ENCODE measurements at regions not wholly inside any gene's neighbourhood (a gene's known extent, or its start where the extent isn't known, plus 50 kb on each side); places are given as distances from the start of the nearest gene placed in this dataset.

DNA sequence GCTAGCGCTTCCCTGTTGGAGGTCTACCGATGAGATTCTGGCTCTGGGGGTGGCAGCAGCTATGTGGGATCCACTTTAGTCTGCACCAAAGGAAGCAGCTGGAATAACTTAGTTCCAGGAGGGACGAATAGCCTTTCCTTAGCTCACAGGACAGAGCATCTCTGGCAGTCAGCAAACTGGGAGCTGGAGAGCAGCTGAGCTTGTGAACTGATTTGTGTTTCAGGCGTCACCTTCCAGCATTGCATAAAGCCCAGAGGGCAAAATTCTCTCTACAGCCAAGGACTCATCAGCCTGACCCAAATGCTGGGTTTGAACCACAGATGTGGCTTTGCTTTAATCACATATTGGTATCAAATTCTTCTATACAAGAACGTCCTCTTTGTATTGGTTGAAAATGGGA lies 81.9 kb upstream of the PELI2 start:
- WGBS (ENCODE audit: insufficient coverage, low coverage, low lambda C conversion rate, missing lambda C conversion rate) = 44% methylated on average over 2 of the region's 5 CpGs
- Histone ChIP-seq H3K9me3 (no peaks in the 10 kb centered on the region), H3K36me3 (no peaks in the 10 kb centered on the region), H3K4me3 (no peak overlapping the region), H3K4me1 (no peaks in the 10 kb centered on the region), H3K27me3 (no peaks in the 10 kb centered on the region), H3K27ac (no peak overlapping the region)
- TF ChIP-seq, protein P1, sequence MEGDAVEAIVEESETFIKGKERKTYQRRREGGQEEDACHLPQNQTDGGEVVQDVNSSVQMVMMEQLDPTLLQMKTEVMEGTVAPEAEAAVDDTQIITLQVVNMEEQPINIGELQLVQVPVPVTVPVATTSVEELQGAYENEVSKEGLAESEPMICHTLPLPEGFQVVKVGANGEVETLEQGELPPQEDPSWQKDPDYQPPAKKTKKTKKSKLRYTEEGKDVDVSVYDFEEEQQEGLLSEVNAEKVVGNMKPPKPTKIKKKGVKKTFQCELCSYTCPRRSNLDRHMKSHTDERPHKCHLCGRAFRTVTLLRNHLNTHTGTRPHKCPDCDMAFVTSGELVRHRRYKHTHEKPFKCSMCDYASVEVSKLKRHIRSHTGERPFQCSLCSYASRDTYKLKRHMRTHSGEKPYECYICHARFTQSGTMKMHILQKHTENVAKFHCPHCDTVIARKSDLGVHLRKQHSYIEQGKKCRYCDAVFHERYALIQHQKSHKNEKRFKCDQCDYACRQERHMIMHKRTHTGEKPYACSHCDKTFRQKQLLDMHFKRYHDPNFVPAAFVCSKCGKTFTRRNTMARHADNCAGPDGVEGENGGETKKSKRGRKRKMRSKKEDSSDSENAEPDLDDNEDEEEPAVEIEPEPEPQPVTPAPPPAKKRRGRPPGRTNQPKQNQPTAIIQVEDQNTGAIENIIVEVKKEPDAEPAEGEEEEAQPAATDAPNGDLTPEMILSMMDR (IDR thresholded peaks at IDR 0.05) = no peak
- no peak for TF ChIP-seq POLR2A (IDR thresholded peaks at IDR 0.05)
- DNase-seq (no peak), ATAC-seq (no peak)
- intact Hi-C loops (cut with DNase I) = no loop called here

DNA sequence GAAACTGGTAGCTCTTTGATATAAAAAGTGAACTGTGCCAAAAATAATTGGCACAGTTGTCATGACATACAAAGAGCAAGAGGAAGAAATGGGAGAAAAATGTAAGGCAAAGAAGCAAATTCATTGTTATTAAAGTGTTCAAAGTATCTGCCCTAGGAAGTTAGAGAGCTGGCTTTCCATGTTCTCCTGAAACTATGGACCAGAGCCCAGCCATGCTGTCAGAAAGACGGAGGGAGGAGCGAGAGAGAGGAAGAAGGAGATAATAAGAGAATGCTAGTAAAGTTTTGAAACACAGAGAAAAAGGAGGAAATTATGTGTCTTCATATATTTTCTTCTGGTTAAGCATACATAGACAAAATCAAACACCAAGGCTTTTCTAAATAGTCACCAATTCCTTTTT lies 78.1 kb upstream of the PELI2 start:
- no peaks in the 10 kb centered on the region for H3K4me1 ChIP-seq
- intact Hi-C loops (cut with DNase I) = no loop called here
- no peak for ATAC-seq

DNA sequence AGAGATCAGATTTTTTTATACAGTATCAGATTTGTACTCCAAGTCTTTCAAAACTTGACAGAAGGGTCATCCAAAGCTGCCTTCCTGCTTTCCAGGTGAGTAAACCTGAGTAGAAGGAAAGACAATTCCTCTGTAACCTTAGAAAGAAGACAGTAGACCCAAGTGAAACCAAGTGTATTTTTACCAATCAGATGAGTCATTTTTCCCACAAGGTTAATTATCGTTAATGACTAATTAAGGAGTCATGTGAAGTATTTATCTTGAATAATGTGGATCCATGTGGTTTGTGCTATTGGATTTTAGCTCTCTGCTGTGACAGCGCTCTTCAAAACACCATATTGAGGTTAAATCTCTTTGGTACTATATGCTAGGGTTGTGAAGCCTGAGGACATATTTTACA lies 74.0 kb upstream of the PELI2 start:
- Histone ChIP-seq H3K27me3 (no peaks in the 10 kb centered on the region), H3K4me3 (no peak overlapping the region), H3K36me3 (no peaks in the 10 kb centered on the region), H3K9me3 (no peaks in the 10 kb centered on the region), H3K4me1 (no peaks in the 10 kb centered on the region), H3K27ac (no peak overlapping the region)
- 59% methylated on average over 2 of the region's 2 CpGs for WGBS (ENCODE audit: insufficient coverage, low coverage, low lambda C conversion rate, missing lambda C conversion rate)
- ATAC-seq = no peak
- no peak for DNase-seq
- intact Hi-C loops (cut with DNase I) = no loop called here
- no peak for TF ChIP-seq POLR2A (IDR thresholded peaks at IDR 0.05)

More for the DNA sequence above, 78.1 kb upstream of the PELI2 start:
- no peak for DNase-seq
- TF ChIP-seq, protein P1 (IDR thresholded peaks at IDR 0.05) = no peak
- no peak for TF ChIP-seq POLR2A (IDR thresholded peaks at IDR 0.05)
- no peak overlapping the region for H3K4me3 ChIP-seq
- H3K27ac ChIP-seq = no peak overlapping the region
- whole genome bisulfite sequencing (ENCODE audit: insufficient coverage, low coverage, low lambda C conversion rate, missing lambda C conversion rate) = 31% methylated on average over 2 of the region's 2 CpGs
- H3K27me3 ChIP-seq = no peaks in the 10 kb centered on the region
- no peaks in the 10 kb centered on the region for H3K9me3 ChIP-seq
- no peaks in the 10 kb centered on the region for H3K36me3 ChIP-seq

DNA sequence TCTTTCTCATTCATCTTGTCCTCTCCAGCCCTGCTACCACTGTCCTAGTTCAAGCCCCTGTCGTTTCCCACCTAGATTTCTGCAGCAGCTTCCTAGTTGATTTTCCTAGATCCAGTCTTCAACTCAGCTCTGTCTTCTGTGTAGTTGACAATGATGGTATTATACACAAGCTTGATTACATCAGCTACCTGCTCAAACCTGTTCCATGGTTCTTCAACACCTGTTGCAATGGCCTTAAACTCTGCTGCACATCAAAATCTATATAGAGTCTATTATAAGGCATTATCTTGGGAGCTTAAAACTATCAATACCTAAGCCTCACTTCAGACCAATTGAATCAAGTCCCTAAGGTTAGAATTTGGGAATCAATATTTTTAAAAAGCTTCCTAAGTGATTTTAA lies 71.7 kb upstream of the PELI2 start:
- no peak for TF ChIP-seq POLR2A (IDR thresholded peaks at IDR 0.05)
- TF ChIP-seq, protein P1 (IDR thresholded peaks at IDR 0.05) = no peak
- intact Hi-C loops (cut with DNase I) = no loop called here
- DNase-seq = no peak
- Histone ChIP-seq H3K9me3 (no peaks in the 10 kb centered on the region), H3K4me1 (no peaks in the 10 kb centered on the region), H3K4me3 (no peak overlapping the region), H3K27me3 (no peaks in the 10 kb centered on the region), H3K27ac (no peak overlapping the region), H3K36me3 (no peaks in the 10 kb centered on the region)
- 33% methylated on average over 1 of the region's 1 CpG for WGBS (ENCODE audit: insufficient coverage, low coverage, low lambda C conversion rate, missing lambda C conversion rate)
- no peak for ATAC-seq

- H3K4me1 ChIP-seq = no peaks in the 10 kb centered on the region
- H3K27me3 ChIP-seq = no peaks in the 10 kb centered on the region
- H3K9me3 ChIP-seq = no peaks in the 10 kb centered on the region
- ATAC-seq = no peak
- H3K4me3 ChIP-seq = no peak overlapping the region
- intact Hi-C loops (cut with DNase I) = no loop called here
- H3K27ac ChIP-seq = no peak overlapping the region
- DNase-seq = no peak
- H3K36me3 ChIP-seq = no peaks in the 10 kb centered on the region
- no peak for TF ChIP-seq POLR2A (IDR thresholded peaks at IDR 0.05)
- TF ChIP-seq, protein P1 (IDR thresholded peaks at IDR 0.05) = no peak
- 53% methylated on average over 1 of the region's 1 CpG for WGBS (ENCODE audit: insufficient coverage, low coverage, low lambda C conversion rate, missing lambda C conversion rate)
Measured at GRCh38 chr14:56046996-56047395, 71.2 kb upstream of the PELI2 start.
